ENCODE measurements at regions not wholly inside any gene's neighbourhood (a gene's known extent, or its start where the extent isn't known, plus 50 kb on each side); places are given as distances from the start of the nearest gene placed in this dataset.
A peak's percentile ranks its signal among the peaks of the same experiment; 100 is the strongest.

GRCh38 chrX:4579480-4579879 lies 866.0 kb upstream of the PRKX start:
- Mint-ChIP-seq H3K27me3 (ENCODE audit: low read depth) (no peaks in the 10 kb centered on the region), H3K4me3 (no peak overlapping the region), H3K9me3 (no peaks in the 10 kb centered on the region), H3K27ac (ENCODE audit: unreplicated experiment) (no peak overlapping the region), H3K36me3 (ENCODE audit: low read depth) (no peaks in the 10 kb centered on the region), H3K4me1 (no peaks in the 10 kb centered on the region)
- DNase-seq (ENCODE audit: low read depth, low spot score) = no peak
- no peak for TF ChIP-seq CTCF (conservative IDR thresholded peaks at IDR 0.05)

GRCh38 chrX:4572691-4573090 lies 859.2 kb upstream of the PRKX start:
- Mint-ChIP-seq H3K4me1 (peaks cover 17% of the 10 kb centered on the region), H3K27me3 (ENCODE audit: low read depth) (no peaks in the 10 kb centered on the region), H3K4me3 (no peak overlapping the region), H3K36me3 (ENCODE audit: low read depth) (no peaks in the 10 kb centered on the region), H3K9me3 (peaks cover 7% of the 10 kb centered on the region), H3K27ac (ENCODE audit: unreplicated experiment) (no peak overlapping the region)
- DNase-seq (ENCODE audit: low read depth, low spot score) = no peak
- TF ChIP-seq CTCF (conservative IDR thresholded peaks at IDR 0.05) = no peak

GRCh38 chrX:4570151-4570550 lies 856.7 kb upstream of the PRKX start:
- DNase-seq (ENCODE audit: low read depth, low spot score) = no peak
- Mint-ChIP-seq H3K4me1 (peaks cover 17% of the 10 kb centered on the region), H3K27me3 (ENCODE audit: low read depth) (no peaks in the 10 kb centered on the region), H3K4me3 (no peak overlapping the region), H3K27ac (ENCODE audit: unreplicated experiment) (no peak overlapping the region), H3K9me3 (peaks cover 10% of the 10 kb centered on the region), H3K36me3 (ENCODE audit: low read depth) (peaks cover 2% of the 10 kb centered on the region)
- no peak for TF ChIP-seq CTCF (conservative IDR thresholded peaks at IDR 0.05)

GRCh38 chrX:4560192-4560591 lies 846.7 kb upstream of the PRKX start:
- peaks cover 11% of the 10 kb centered on the region for H3K9me3 Mint-ChIP-seq
- H3K27me3 Mint-ChIP-seq (ENCODE audit: low read depth) = peaks cover 3% of the 10 kb centered on the region

GRCh38 chrX:4550018-4550417 lies 836.6 kb upstream of the PRKX start:
- Mint-ChIP-seq H3K4me3 (no peak overlapping the region), H3K9me3 (no peaks in the 10 kb centered on the region), H3K36me3 (ENCODE audit: low read depth) (no peaks in the 10 kb centered on the region), H3K27ac (ENCODE audit: unreplicated experiment) (no peak overlapping the region), H3K27me3 (ENCODE audit: low read depth) (peaks cover 3% of the 10 kb centered on the region), H3K4me1 (peaks cover 4% of the 10 kb centered on the region)
- no peak for DNase-seq (ENCODE audit: low read depth, low spot score)
- peak; percentile 40 for TF ChIP-seq CTCF (conservative IDR thresholded peaks at IDR 0.05)

More at GRCh38 chrX:4560192-4560591, 846.7 kb upstream of the PRKX start:
- Mint-ChIP-seq H3K4me3 (no peak overlapping the region), H3K36me3 (ENCODE audit: low read depth) (no peaks in the 10 kb centered on the region), H3K27ac (ENCODE audit: unreplicated experiment) (no peak overlapping the region), H3K4me1 (no peaks in the 10 kb centered on the region)
- no peak for DNase-seq (ENCODE audit: low read depth, low spot score)
- no peak for TF ChIP-seq CTCF (conservative IDR thresholded peaks at IDR 0.05)

Measured in neural crest cell (in vitro differentiated cells).